Keratinocyte (primary cell): ENCODE measurements at regions not wholly inside any gene's neighbourhood (a gene's known extent, or its start where the extent isn't known, plus 50 kb on each side); places are given as distances from the start of the nearest gene placed in this dataset.

ENCODE experiments used
- CTCF ChIP-seq, 3 experiments: IDR thresholded peaks in 1 of 3; conservative IDR thresholded peaks in 1 of 3; optimal IDR thresholded peaks in 1 of 3; 2 replicates in 2 of 3; 3 replicates in 1 of 3; pipeline versions ENCODE3 to v1.5.1; 2011; ENCODE audit warnings: low read length in 3 of 3, mild to moderate bottlenecking in 3 of 3, moderate library complexity in 2 of 3, control low read depth in 1 of 3, inconsistent platforms in 1 of 3; ENCODE audit not compliant: insufficient read depth in 2 of 3; ENCODE audit errors: extremely low read depth in 1 of 3
- EZH2 ChIP-seq: IDR thresholded peaks from one replicate; pipeline ENCODE4 v1.6.1; 2012; ENCODE audit warnings: inconsistent platforms, mild to moderate bottlenecking, low read length, moderate library complexity

GRCh38 chr17:22253007-22253406 lies 560.7 kb downstream of the KCNJ18 start:
- TF ChIP-seq CTCF (optimal IDR thresholded peaks at IDR 0.05 in 1 of 3, IDR thresholded peaks at IDR 0.05 in 1 of 3, conservative IDR thresholded peaks at IDR 0.05 in 1 of 3; ENCODE audit: extremely low read depth in 1 of 3, insufficient read depth in 2 of 3, low read length in 3 of 3): no peak
- no peak for TF ChIP-seq EZH2
